Middle frontal gyrus (tissue), 1 donor: ENCODE measurements at regions not wholly inside any gene's neighbourhood (a gene's known extent, or its start where the extent isn't known, plus 50 kb on each side); places are given as distances from the start of the nearest gene placed in this dataset.

Source experiments
- DNase-seq: peaks from one replicate; pipeline ENCODE4 v3.0.0-alpha.2; 2015; ENCODE audit warnings: low spot score; ENCODE audit errors: extremely low spot score

- no peak for DNase-seq
Observed at GRCh38 chr13:39159846-39160370, 121.7 kb downstream of the NHLRC3 start.

GRCh38 chr13:39167018-39167417 lies 128.8 kb downstream of the NHLRC3 start:
- DNase-seq: no peak

DNA sequence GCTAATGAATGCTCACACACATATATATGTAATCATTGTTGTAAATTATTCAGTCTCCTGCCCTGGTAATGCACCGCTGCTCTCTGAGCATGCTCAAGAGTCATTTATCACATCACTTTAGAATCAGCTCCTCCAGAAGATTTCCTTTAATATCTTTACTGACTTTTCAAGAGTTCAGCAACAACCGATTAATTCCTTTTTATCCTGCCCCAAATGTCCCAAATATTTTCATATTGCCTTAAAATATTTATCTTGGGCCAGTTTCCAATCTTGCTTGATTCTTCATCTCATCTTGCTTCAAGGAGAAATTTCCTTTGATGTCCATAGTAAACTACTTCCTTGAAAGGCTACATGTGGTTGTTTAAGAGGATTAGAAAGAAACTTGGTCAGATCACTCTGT lies 132.5 kb downstream of the NHLRC3 start:
- DNase-seq: no peak

DNA sequence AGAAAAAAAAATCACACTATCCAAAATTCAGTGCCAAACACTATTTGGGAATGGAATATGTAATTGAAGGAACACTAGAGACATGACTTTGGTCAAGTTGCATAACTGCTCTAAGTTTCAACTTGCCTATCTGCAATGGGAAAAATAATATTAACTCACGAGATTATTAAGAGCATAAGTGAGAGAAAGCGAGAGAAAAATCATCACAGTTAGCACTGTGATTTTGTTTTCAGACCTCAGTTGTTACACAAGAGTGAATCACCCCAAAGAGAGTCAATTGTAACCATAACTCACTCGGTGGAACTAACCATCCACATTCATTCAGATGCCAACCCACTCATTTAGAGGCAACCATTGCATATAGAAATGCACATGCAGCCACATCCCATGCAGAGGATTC lies 147.1 kb downstream of the NHLRC3 start:
- DNase-seq: no peak

- DNase-seq: no peak
Observed at GRCh38 chr13:39186205-39186875, 148.1 kb downstream of the NHLRC3 start.

DNA sequence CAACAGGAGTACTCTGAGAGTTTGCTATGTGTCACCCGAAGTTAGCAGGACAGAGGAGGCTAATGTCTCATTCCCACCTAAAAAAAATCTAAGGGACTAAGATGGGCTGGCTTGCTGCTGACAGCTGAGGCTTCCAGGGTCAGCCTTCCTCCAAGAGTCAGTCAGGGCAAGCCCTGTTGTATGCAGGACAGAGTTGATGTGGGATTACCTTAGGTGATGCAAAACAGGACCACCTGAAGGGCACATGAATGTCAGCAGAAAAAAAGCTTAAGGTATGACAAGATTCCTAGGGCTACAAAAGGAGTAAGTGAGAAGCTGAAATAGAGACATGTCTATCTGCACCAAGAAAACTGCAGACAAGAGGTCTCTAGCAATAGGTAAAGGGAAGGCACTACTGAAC lies 151.5 kb downstream of the NHLRC3 start:
- DNase-seq: no peak

DNA sequence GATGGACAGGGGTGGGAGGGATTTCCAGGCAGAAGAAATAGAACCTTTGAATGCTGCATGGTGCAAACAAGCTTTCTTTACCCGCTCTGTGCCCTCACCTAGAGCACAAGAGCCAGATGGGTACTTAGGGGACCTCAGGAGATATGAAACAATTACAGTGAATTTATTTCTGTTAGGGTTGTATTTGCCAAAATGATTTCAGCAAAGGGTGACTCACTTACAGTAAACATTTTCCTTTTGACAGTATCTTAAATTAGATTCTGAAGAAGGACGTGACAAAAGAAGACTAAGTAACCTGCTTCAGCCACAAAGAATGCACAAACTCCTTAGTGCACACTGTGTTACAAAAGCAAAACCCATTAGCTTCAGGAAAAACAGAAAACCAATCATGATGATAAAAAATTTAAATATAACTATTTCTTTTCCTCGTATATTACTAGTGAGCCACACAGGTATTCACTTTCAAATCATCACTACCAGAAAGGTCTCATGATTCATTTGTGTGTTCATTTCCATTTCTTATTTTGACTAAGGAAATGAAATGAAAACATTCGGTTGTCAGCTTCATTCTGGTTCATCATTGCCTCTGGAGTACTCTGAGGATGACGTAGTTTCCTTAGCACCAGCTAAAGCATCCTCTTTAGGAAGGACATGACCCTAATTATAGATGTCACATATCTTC lies 158.8 kb downstream of the NHLRC3 start:
- DNase-seq: no peak

DNA sequence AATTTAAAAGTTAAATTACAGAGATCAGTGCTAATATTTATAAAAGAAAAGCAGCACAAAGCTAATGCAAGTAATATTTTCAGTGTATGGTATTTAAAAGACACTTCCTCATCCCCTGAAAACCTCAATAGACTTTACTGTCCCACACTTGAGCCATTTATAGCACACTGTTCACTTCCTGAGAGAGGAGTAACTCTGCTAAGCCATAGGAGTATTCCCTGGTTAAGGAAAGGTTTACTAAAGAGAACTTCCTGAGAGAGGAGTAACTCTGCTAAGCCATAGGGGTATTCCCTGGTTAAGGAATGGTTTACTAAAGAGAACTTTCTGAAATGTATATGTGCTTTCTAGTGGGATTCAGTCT lies 159.4 kb downstream of the NHLRC3 start:
- DNase-seq: no peak

DNA sequence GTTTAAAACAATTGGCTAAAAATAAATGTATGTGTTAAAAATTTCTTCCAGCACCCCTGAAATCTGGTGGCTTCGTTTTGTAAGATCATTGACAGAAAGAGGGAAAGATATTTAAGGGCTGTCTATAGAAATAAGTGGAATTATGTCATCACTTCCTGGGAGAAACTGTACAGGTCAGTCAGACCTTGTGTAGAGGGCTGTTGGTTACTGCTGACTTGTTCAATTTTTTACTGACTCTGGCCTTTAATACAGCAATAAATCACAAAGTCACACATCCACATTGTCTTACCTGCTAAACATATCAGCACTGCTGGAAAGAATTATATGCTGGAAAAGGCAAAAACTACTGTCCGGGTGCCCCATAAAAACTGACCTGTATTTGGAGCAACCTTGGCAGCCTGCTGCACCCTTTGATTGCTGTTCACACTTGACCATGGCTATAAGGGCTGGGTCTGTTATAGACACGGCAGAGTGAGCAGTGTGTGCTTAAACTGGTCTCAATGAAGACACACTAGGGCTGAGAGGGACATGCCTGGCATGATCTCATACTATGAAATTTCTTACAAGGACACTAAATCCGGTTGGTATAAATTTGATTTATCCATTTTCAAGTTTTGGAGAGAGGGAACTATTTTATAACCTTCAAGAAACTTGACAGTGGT lies 162.1 kb downstream of the NHLRC3 start:
- DNase-seq: no peak

DNA sequence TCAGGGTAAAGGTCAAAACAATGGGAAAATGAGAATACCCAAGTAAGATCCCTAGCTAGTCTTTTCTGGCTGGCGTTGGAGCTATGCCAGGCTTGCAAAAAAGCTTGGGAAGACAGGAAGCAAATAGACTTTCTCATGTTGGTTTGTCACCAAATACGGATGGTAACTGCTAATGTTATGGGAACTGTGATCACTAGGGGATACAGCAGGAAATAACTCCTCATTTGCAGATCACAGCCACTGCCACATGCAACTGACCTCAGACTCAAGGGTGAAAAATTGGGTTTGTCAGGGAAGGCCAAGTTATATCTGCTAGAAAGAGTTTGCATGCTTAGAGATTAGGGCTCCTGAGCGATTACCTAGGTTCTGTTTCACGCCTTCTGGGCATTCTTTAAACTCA lies 162.9 kb downstream of the NHLRC3 start:
- no peak for DNase-seq

DNA sequence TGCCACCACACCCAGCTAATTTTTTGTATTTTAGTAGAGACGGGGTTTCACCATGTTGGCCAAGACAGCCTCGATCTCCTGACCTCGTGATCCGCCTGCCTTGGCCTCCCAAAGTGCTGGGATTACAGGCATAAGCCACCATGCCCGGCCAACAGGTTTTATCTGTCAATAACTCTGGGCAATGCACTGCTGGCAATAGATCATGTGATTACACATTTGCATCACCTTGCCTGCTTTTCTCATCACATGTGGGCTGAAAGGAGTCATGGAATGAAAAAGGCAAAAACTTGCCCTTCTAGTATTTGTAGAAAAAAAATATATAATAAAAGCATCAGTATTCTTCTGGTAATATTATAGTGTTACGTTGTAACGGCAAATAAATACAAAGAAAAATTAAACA lies 164.5 kb downstream of the NHLRC3 start:
- no peak for DNase-seq

GRCh38 chr13:39208636-39209035 lies 170.4 kb downstream of the NHLRC3 start:
- no peak for DNase-seq

- DNase-seq: no peak
Observed at GRCh38 chr13:39209731-39210531, 171.7 kb downstream of the NHLRC3 start.

DNA sequence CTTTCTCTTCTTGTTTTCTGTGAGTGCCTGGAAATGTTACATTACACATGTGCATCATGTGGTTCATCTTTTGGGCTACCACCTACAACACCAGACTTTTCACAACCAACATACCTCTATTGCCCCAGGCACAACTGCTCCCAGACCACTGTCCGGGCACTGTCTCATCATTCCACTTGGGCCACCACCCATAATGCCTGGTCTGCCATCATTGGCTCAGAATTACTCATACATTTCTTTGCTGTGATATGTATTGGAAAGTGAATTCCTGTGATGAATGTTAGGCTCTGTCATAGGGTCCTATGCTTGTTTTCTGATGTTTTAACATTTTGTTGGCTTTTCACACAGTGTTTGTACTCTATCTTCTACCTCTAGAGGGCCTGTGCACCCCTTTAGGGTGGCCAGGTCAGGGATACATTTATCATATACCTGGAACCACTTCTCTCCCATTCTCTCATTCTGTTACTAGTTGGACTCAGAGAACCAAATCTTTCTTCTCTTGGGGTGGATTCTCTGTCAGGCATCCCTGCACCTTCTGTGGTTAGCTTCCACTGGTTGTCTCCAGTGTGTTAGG lies 172.8 kb downstream of the NHLRC3 start:
- no peak for DNase-seq

- DNase-seq: no peak
Observed at GRCh38 chr13:39215971-39216370, 177.7 kb downstream of the NHLRC3 start.

DNA sequence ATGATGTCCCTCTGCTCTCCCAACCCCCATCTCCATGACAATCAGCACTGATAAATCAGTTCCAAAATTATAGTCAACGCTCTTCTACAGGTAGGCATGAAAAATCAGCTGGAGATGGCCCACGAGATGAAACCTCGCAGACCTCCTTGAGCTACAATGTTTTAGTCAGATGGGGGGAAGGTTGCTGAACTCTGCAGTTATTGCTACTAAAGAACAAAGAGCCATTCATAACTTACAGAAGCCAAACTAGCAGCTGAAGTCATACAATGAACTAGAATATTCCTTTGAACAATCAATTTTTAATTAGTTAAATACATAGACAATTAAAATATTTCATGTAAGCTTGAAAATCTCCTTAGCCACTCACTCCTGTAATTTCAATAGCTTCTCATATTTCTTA lies 179.2 kb downstream of the NHLRC3 start:
- no peak for DNase-seq

DNA sequence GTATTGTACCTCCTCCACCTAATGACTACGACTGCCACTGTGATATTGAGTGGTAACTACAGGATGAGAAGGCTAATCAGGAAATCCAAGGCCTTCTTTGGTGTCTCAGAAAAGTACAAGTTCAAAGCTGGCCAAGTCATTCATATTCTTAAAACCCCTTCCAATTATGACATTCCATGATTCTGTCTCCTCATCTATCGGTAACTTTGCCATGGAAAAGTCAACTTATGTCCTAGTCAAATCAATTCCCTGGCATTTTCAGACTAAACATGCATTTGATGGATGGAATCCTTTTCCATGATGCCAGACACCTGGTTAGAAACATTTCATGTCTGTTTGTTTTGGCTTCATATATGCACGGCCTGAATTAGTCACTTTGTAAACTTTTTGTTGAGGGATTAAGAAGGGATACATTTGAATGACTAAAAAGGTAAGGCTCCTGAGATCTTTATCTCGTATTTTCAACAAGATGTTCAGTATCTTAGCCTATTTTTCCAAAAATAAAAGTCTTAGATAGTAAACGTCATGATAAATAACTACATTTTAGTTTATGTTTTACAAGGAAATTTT lies 186.5 kb downstream of the NHLRC3 start:
- DNase-seq: no peak

DNA sequence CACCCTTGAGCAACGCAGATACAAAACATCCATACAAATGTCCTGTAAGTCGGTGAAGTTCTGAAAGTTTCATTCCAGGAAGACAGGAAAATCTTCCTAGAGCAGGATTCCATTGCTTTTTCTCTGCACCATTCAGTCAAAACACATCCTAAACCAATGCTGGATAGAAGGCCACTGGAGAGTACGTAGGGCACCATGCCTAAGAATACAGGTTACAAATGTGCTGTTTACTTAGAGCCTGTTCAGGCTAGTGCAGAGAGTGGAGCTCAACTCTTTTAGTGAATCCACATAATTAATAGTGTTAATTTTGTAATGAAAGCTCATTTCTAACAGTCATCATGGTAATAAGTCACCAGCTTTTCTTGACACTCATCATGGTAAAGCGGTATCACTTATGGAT lies 187.6 kb downstream of the NHLRC3 start:
- DNase-seq: no peak

GRCh38 chr13:39226359-39226758 lies 188.1 kb downstream of the NHLRC3 start:
- no peak for DNase-seq

DNA sequence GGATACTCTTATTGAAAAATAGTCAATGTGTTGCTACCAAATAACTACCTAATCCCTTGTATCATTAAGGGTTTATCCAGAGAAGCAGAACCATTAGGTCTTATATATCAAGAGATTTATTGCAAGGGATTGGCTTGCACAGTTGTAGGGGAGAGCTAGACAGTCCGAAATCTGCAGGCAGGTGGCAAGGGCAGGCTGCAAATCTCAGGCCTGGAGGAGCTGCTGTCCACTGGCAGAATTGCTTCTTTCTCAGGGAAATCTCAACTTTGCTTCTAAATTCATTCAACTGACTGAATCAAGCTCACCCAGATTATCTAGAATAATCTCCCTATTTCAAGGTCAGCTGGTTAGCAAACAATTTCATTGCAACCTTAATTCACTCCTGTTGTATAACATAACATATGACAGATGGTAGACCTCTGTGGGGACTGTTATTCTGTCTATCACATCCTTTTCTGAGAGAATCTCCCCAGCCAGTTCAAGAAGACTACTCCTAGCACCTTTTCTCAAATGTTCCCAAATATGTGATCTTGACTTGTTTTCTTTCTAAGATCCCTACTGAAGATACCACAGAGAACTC lies 194.2 kb downstream of the NHLRC3 start:
- no peak for DNase-seq

DNA sequence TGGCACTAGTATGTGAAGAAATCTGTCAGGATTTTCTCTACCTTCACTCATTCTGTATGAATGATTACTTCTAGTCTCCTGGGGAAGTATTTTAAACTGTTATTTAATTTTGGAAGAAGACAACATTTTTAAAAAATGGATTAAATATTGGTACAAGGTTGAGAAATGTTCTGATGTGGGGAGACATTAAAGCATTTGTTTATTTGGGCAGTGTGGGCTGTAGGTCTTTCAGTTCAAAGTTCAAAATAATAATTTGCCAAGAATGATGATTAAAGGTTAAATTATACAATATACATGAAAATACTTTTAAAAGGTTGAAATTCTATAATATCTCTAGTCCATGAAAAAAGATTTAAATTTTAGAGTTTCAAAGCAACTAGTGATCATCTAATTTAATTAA lies 194.7 kb downstream of the NHLRC3 start:
- DNase-seq: no peak
